Smooth muscle cell (in vitro differentiated cells): ENCODE measurements at regions not wholly inside any gene's neighbourhood (a gene's known extent, or its start where the extent isn't known, plus 50 kb on each side); places are given as distances from the start of the nearest gene placed in this dataset.
"Not testable (repeated sequence)": the region's sequence is repeated elsewhere in the genome, so short reads cannot be mapped to it uniquely, and the experiment has no call there.

Experiments used
- DNase-seq: peaks from one replicate; lab custom pipeline; 2025; ENCODE audit not compliant: unreplicated experiment; lab: John Stamatoyannopoulos, UW
- H2AFZ ChIP-seq: fragments of 200-600 bp; sonication (generic); 2 replicates; pipeline ENCODE4 v1.6.0; 2016; ENCODE audit warnings: antibody characterized with exemption, low read depth, mild to moderate bottlenecking
- H3F3A ChIP-seq: fragments of 200-600 bp; sonication (generic); 2 replicates; pipeline ENCODE4 v1.6.0; 2017; ENCODE audit warnings: antibody characterized with exemption, low read depth
- H3K27ac ChIP-seq: fragments of 200-600 bp; sonication (generic); 2 replicates; pipeline ENCODE4 v1.5.1; 2016; ENCODE audit warnings: low read depth, mild to moderate bottlenecking
- H3K27me3 ChIP-seq: fragments of 200-600 bp; sonication (generic); 2 replicates; pipeline ENCODE4 v1.6.1; 2016; ENCODE audit warnings: low read depth, mild to moderate bottlenecking
- H3K36me3 ChIP-seq: fragments of 200-600 bp; sonication (generic); 2 replicates; pipeline ENCODE4 v1.5.1; 2016; ENCODE audit warnings: low read depth
- H3K4me1 ChIP-seq: fragments of 200-600 bp; sonication (generic); 2 replicates; pipeline ENCODE4 v1.5.1; 2016; ENCODE audit warnings: low read depth
- H3K4me2 ChIP-seq: fragments of 200-600 bp; sonication (generic); 2 replicates; pipeline ENCODE4 v1.6.0; 2016; ENCODE audit warnings: mild to moderate bottlenecking
- H3K4me3 ChIP-seq: fragments of 200-600 bp; sonication (generic); 2 replicates; pipeline ENCODE4 v1.5.1; 2016; ENCODE audit warnings: mild to moderate bottlenecking
- H3K79me2 ChIP-seq: fragments of 200-600 bp; sonication (generic); 2 replicates; pipeline ENCODE4 v1.6.0; 2016; ENCODE audit warnings: low read depth, mild to moderate bottlenecking
- H3K9ac ChIP-seq: fragments of 200-600 bp; sonication (generic); 2 replicates; pipeline ENCODE4 v1.6.0; 2016; ENCODE audit warnings: low read depth
- H3K9me3 ChIP-seq: fragments of 200-600 bp; sonication (generic); replicated peaks from 2 replicates; pipeline ENCODE4 v1.5.1; 2016; ENCODE audit warnings: low read depth
- H4K20me1 ChIP-seq: fragments of 200-600 bp; sonication (generic); 2 replicates; pipeline ENCODE4 v1.6.0; 2016; ENCODE audit warnings: low read depth
- WGBS: methylation state at CpG from one replicate; pipeline ENCODE4 v1.1.7; 2016; ENCODE audit warnings: low lambda C conversion rate; 5-methylcytosine and 5-hydroxymethylcytosine counted together
- TF ChIP-seq, protein P1 (sequence below): fragments of 200-600 bp; sonication (generic); IDR thresholded peaks from 2 replicates; pipeline ENCODE4 v1.5.1; 2017; ENCODE audit warnings: borderline replicate concordance, mild to moderate bottlenecking, antibody characterized with exemption; ENCODE audit not compliant: insufficient read depth, poor library complexity, severe bottlenecking

DNA sequence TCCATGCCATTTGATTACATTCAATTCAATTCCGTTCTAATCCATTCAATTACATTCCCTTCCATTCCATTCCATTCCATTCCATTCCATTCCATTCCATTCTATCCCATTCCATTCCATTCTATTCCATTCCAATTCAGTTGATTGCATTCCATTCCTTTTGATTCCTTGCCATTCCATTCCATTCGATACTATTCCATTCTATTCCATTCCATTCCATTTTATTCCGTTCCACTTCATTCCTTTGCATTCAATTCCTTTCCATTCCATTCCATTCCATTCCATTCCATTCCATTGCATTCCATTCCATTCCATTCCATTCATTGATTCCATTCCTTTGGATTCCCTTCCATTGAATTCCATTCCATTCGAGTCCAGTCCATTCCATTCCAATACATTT lies 2574.0 kb upstream of the TPTE start:
- Histone ChIP-seq H3K9me3 (peaks cover 93% of the 10 kb centered on the region), H3K27me3 (no peaks in the 10 kb centered on the region), H3K27ac (no peak overlapping the region), H3K9ac (no peak overlapping the region), H3K4me1 (no peaks in the 10 kb centered on the region), H3K4me3 (no peak overlapping the region), H3F3A (no peaks in the 10 kb centered on the region), H3K4me2 (no peak overlapping the region), H2AFZ (no peak overlapping the region), H3K79me2 (no peaks in the 10 kb centered on the region), H4K20me1 (no peaks in the 10 kb centered on the region), H3K36me3 (peaks cover 9% of the 10 kb centered on the region)
- no peak for DNase-seq
- 67% methylated on average over 4 of the region's 4 CpGs for WGBS
- TF ChIP-seq, protein P1, sequence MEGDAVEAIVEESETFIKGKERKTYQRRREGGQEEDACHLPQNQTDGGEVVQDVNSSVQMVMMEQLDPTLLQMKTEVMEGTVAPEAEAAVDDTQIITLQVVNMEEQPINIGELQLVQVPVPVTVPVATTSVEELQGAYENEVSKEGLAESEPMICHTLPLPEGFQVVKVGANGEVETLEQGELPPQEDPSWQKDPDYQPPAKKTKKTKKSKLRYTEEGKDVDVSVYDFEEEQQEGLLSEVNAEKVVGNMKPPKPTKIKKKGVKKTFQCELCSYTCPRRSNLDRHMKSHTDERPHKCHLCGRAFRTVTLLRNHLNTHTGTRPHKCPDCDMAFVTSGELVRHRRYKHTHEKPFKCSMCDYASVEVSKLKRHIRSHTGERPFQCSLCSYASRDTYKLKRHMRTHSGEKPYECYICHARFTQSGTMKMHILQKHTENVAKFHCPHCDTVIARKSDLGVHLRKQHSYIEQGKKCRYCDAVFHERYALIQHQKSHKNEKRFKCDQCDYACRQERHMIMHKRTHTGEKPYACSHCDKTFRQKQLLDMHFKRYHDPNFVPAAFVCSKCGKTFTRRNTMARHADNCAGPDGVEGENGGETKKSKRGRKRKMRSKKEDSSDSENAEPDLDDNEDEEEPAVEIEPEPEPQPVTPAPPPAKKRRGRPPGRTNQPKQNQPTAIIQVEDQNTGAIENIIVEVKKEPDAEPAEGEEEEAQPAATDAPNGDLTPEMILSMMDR, result no peak

- peaks cover 95% of the 10 kb centered on the region for H3K9me3 ChIP-seq
- not testable (repeated sequence) for H4K20me1 ChIP-seq, DNase-seq, H3K4me3 ChIP-seq, H3K4me1 ChIP-seq, H3K4me2 ChIP-seq, H3K27ac ChIP-seq, H3K79me2 ChIP-seq, H2AFZ ChIP-seq, H3K36me3 ChIP-seq, H3F3A ChIP-seq, H3K27me3 ChIP-seq, H3K9ac ChIP-seq
- 78% methylated on average over 7 of the region's 7 CpGs for WGBS
Measured at GRCh38 chr21:7948727-7949126, 2572.7 kb upstream of the TPTE start.

DNA sequence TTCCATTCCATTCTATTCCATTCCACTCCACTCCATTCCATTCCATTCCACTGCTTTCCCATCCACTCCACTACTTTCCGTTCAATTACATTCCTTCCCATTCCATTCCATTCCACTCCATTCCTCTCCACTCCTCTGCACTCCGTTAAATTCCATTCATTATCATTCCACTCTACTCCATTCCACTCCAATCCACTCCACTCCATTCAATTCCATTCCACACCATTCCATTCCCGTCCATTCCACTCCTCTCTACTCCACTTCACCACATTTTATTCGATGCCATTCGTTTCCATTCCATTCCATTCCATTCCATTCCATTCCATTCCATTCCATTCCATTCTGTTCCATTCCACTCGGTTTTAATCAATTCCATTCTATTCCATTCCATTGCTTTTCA lies 2571.5 kb upstream of the TPTE start:
- H3F3A ChIP-seq, H3K4me1 ChIP-seq, H2AFZ ChIP-seq, H3K4me3 ChIP-seq, DNase-seq, H3K9ac ChIP-seq, H3K79me2 ChIP-seq, H3K27me3 ChIP-seq, H3K4me2 ChIP-seq, H3K27ac ChIP-seq, H4K20me1 ChIP-seq, H3K36me3 ChIP-seq: not testable (repeated sequence)
- peaks cover 95% of the 10 kb centered on the region for H3K9me3 ChIP-seq
- WGBS, result 62% methylated on average over 6 of the region's 6 CpGs

DNA sequence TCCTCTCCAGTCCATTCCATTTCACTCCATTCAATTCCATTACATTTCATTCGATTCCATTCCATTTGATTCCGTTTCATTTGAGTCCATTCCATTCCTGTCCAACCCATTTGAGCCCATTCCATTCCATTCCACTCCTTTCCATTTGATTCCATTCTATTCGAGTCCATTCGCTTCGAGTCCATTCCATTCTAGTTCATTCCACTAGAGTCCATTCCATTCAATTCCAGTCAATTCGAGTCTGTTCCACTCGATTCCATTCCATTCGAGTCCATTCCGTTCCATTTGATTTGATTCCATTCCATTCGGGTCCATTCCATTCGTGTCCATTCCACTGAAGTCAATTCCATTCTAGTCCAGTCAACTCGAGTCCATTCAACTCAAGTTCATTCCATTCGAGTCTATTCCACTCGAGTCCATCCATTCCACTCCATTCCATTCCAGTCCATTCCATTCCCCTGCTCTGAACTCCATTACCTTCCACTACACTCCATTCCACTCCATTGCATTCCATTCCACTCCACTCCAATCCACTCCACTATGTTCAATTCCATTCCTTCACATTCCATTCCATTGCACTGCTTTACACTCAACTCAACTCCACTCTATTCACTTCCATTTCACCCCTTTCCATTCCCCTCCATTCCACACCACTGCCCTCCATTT lies 2569.4 kb upstream of the TPTE start:
- H3K27me3 ChIP-seq, result no peaks in the 10 kb centered on the region
- H3K9me3 ChIP-seq, result peaks cover 91% of the 10 kb centered on the region
- 71% methylated on average over 14 of the region's 14 CpGs for WGBS
- no peaks in the 10 kb centered on the region for H4K20me1 ChIP-seq
- H3K4me2 ChIP-seq, result no peak overlapping the region
- no peak overlapping the region for H2AFZ ChIP-seq
- H3K79me2 ChIP-seq, result no peaks in the 10 kb centered on the region
- no peak overlapping the region for H3K9ac ChIP-seq
- no peak overlapping the region for H3K4me3 ChIP-seq
- peaks cover 9% of the 10 kb centered on the region for H3K36me3 ChIP-seq
- H3F3A ChIP-seq, result no peaks in the 10 kb centered on the region
- DNase-seq, result no peak
- H3K27ac ChIP-seq, result no peak overlapping the region
- no peaks in the 10 kb centered on the region for H3K4me1 ChIP-seq
- TF ChIP-seq, protein P1, result no peak

GRCh38 chr21:7952648-7953047 lies 2568.7 kb upstream of the TPTE start:
- H3F3A ChIP-seq, result no peaks in the 10 kb centered on the region
- WGBS, result 72% methylated on average over 12 of the region's 12 CpGs
- TF ChIP-seq, protein P1, result no peak

More at GRCh38 chr21:7952648-7953047, 2568.7 kb upstream of the TPTE start:
- Histone ChIP-seq H3K9me3 (peaks cover 88% of the 10 kb centered on the region), H3K27ac (no peak overlapping the region), H3K4me2 (no peak overlapping the region), H3K27me3 (no peaks in the 10 kb centered on the region), H3K4me3 (no peak overlapping the region), H2AFZ (no peak overlapping the region), H3K36me3 (peaks cover 9% of the 10 kb centered on the region), H3K4me1 (no peaks in the 10 kb centered on the region), H4K20me1 (no peaks in the 10 kb centered on the region), H3K79me2 (no peaks in the 10 kb centered on the region), H3K9ac (no peak overlapping the region)
- no peak for DNase-seq
